ENCODE measurements at regions not wholly inside any gene's neighbourhood (a gene's known extent, or its start where the extent isn't known, plus 50 kb on each side); places are given as distances from the start of the nearest gene placed in this dataset.

DNA sequence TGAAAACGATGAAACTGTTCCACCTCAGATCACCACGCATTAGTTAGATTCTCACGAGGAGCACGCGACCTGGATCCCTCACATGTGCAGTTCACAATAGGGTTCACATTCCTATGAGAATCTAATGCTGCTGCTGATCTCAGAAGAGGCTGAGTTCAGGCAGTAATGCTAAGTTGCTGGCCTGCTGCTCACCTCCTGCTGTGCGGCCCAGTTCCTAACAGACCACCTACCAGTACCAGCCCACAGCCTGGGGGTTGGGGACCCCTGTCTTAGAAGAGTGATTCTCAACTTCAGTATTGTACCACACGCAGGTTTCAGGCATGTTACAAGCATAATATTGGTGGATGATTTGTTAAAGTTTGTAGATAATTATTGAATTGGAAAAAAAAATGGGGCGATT, 182.7 kb downstream of the BLID start:
- no peak overlapping the region for H3K4me3 ChIP-seq (replicated peaks in 1 of 3)
- 96 to 98% methylated on average over 8 of the region's 8 CpGs for WGBS, 2 donors
- H3K36me3 ChIP-seq = no peaks in the 10 kb centered on the region
- DNase-seq = no peak
- H3K4me1 ChIP-seq = peaks cover 5 to 13% of the 10 kb centered on the region in 2 donors
- no peak overlapping the region for H3K27ac ChIP-seq
- H3K27me3 ChIP-seq = no peaks in the 10 kb centered on the region
- intact Hi-C loops (cut with DNase I) = no loop called here
- H3K9me3 ChIP-seq = no peaks in the 10 kb centered on the region
- no peak for TF ChIP-seq POLR2A (IDR thresholded peaks at IDR 0.05)

DNA sequence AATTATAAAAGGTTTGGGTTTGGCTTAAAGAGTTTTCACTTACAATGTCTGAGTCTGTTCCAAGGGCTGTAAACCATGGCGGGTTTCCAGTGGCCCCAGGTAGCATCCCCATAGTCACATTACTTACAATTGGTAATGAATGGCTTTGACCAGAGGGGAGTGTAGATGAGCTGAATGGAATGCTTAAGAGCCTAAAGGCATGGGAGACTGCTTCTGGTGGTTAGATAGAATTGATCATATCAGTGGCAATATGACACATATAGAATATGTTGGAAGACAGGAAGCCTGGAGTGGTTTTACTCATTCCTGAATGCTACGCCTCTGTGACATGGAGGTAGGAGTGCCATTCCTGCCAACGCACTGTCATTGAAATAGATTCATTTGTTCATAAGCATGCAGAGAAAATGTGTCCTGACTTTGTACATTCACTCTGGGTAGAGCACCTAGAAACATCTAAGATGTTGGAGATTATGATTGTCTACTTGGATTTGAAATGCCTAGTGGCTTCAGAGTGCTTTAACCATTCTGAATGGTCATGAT, 183.3 kb downstream of the BLID start:
- WGBS, 2 donors = 94 to 98% methylated on average over 3 of the region's 3 CpGs
- H3K4me3 ChIP-seq (replicated peaks in 1 of 3) = no peak overlapping the region
- intact Hi-C loops (cut with DNase I) = no loop called here
- TF ChIP-seq, protein P1, sequence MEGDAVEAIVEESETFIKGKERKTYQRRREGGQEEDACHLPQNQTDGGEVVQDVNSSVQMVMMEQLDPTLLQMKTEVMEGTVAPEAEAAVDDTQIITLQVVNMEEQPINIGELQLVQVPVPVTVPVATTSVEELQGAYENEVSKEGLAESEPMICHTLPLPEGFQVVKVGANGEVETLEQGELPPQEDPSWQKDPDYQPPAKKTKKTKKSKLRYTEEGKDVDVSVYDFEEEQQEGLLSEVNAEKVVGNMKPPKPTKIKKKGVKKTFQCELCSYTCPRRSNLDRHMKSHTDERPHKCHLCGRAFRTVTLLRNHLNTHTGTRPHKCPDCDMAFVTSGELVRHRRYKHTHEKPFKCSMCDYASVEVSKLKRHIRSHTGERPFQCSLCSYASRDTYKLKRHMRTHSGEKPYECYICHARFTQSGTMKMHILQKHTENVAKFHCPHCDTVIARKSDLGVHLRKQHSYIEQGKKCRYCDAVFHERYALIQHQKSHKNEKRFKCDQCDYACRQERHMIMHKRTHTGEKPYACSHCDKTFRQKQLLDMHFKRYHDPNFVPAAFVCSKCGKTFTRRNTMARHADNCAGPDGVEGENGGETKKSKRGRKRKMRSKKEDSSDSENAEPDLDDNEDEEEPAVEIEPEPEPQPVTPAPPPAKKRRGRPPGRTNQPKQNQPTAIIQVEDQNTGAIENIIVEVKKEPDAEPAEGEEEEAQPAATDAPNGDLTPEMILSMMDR (IDR thresholded peaks at IDR 0.05) = no peak
- no peak for TF ChIP-seq POLR2A (IDR thresholded peaks at IDR 0.05)
- H3K36me3 ChIP-seq = no peaks in the 10 kb centered on the region
- H3K9me3 ChIP-seq = no peaks in the 10 kb centered on the region
- DNase-seq = no peak
- no peak overlapping the region for H3K27ac ChIP-seq
- H3K27me3 ChIP-seq = no peaks in the 10 kb centered on the region
- H3K4me1 ChIP-seq = peaks cover 5 to 13% of the 10 kb centered on the region in 2 donors

DNA sequence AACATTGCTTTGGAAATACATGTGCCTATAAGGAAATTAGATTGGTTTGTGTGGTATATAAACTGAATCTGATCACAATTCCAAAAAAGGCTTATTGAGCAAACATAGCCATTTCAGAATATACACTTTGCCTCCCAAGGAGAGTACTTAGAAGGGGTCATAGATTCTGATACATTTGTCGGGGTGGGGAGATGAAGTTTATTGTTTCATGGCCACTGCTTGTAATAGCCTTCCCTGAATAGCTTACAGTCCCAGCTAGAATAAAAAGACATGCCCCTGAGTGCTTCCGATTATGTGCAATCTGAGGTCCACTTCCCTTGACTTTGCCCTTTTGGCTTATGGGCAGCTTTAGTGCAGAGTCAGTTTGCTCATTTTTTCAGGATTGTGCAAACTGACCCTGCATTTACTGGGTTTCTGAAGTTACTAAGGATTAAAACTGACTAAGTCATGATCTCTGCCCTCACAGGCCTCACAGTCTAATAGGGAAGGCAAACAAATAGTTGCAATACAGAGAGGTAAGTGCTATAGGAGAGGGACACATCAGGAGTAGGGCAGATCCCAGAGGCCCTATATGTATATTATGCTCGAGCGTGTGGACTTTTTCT, 184.2 kb downstream of the BLID start:
- Histone ChIP-seq H3K27me3 (no peaks in the 10 kb centered on the region), H3K4me1 (peaks cover 5 to 13% of the 10 kb centered on the region in 2 donors), H3K36me3 (no peaks in the 10 kb centered on the region), H3K27ac (no peak overlapping the region), H3K9me3 (no peaks in the 10 kb centered on the region), H3K4me3 (replicated peaks in 1 of 3) (no peak overlapping the region)
- TF ChIP-seq, protein P1 (IDR thresholded peaks at IDR 0.05) = no peak
- WGBS, 2 donors = 68 to 89% methylated on average over 4 of the region's 4 CpGs
- intact Hi-C loops (cut with DNase I) = no loop called here
- no peak for DNase-seq

DNA sequence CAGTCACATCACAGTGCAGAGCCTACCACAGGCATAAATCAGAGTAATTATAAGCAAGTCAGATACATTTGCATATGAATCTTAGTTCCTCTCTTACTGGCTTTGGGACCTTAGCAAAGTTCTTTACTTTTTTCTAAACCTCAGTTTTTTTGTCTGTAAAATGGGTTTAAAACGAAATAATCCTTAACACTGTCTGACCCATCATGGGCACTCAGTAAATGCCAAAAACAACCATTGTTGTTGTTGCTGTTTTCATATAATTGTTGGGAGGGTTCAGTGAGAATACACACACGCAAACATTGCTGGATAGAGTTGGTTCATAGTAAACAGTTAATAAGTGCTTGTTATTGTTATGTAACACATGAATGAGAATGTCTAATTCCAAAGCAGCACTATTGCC, 184.9 kb downstream of the BLID start:
- intact Hi-C loops (cut with DNase I) = no loop called here
- no peaks in the 10 kb centered on the region for H3K9me3 ChIP-seq
- H3K27ac ChIP-seq = no peak overlapping the region
- no peaks in the 10 kb centered on the region for H3K36me3 ChIP-seq
- TF ChIP-seq POLR2A (IDR thresholded peaks at IDR 0.05) = no peak
- TF ChIP-seq, protein P1 (IDR thresholded peaks at IDR 0.05) = no peak
- no peak for DNase-seq
- H3K4me3 ChIP-seq (replicated peaks in 1 of 3) = no peak overlapping the region
- no peaks in the 10 kb centered on the region for H3K27me3 ChIP-seq
- 89 to 95% methylated on average over 2 of the region's 2 CpGs for WGBS, 2 donors
- H3K4me1 ChIP-seq = peaks cover 5 to 13% of the 10 kb centered on the region in 2 donors

DNA sequence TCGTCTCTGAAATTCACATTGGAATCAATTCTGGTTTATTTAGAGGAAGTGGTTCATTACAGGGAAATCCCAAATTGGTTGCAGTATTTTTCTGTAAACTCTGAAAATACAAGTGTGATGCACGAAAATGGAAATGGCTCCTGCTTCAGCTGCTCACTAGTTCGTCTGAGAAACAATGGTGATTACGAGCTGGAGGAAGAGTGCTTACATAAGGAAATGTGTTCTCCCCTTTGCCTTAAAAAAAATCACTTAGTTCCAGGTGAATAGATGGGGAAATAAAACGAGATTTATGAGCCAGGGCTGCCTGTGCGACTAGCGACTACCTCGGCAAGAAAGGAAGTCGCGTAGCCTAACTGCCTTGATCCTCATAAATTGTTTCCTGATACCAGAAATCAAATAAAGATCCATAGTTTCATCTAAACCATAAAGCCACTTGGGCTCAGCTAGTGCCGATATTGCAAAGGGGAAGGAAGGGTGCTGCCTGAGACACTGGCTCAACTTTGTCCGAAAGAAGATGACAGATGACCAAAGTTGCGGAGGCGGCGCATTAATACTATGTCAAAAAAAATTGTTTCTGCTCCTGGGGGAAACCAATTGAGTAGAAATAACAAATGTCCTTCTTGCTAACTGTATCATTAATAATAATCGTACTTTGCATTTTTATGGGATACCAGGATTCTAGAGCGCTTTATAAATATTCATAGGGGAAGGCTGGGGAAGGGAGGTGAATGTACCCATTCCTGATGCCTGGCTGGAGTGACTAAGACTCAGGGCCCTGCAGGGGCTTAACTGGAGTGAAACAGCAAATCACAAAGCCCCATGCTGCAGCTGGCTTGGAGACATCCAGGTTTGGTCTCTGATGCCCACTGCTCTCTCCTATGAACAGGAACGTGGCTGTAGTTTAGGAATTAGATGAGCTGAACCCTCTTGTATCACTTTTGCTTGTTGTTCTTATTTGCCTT, 185.7 kb downstream of the BLID start:
- TF ChIP-seq, protein P1 (IDR thresholded peaks at IDR 0.05) = no peak
- TF ChIP-seq POLR2A (IDR thresholded peaks at IDR 0.05) = peak in 1 of 2 donors; percentile 29
- DNase-seq = peak; percentile 22 to 30
- 24 to 30% methylated on average over 18 of the region's 18 CpGs for WGBS, 2 donors
- H3K4me1 ChIP-seq = peaks cover 5 to 13% of the 10 kb centered on the region in 2 donors
- intact Hi-C loops (cut with DNase I) = no loop called here
- H3K27me3 ChIP-seq = no peaks in the 10 kb centered on the region
- H3K9me3 ChIP-seq = no peaks in the 10 kb centered on the region
- H3K36me3 ChIP-seq = no peaks in the 10 kb centered on the region
- peak overlapping the region; percentile 42 to 76 (median 61) for H3K27ac ChIP-seq
- peak overlapping the region in 2 of 3 donors; percentile 7 to 14 for H3K4me3 ChIP-seq (replicated peaks in 1 of 3)

Measured in thyroid gland (tissue), 4 donors.